ENCODE measurements at regions not wholly inside any gene's neighbourhood (a gene's known extent, or its start where the extent isn't known, plus 50 kb on each side); places are given as distances from the start of the nearest gene placed in this dataset.

DNA sequence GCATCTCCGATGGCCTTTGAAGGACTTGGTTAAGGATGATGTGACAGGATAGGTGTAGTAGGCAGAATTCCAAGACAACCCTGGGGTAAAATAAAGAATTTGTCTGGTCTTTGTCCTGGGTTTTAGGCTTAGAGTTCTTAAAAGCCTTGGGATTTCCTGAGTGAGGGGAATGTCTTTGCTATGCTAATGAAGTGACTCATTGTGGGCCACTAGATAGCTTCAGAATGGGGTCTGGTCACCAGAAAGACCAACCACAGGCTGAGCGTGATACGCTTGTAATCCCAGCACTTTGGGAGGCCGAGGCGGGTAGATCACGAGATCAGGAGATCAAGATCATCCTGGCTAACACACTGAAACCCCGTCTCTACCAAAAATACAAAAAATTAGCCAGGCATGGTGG is 182.8 kb upstream of the TOX3 start:
- Mint-ChIP-seq H3K27me3 (ENCODE audit: low read depth) (no peaks in the 10 kb centered on the region), H3K27ac (no peak overlapping the region), H3K36me3 (ENCODE audit: insufficient read depth in 2 of 2) (no peaks in the 10 kb centered on the region), H3K9me3 (peaks cover 1 to 2% of the 10 kb centered on the region in 2 donors), H3K4me1 (ENCODE audit: low read depth) (no peaks in the 10 kb centered on the region), H3K4me3 (no peak overlapping the region)
- no peak for ATAC-seq (replicated peaks in 1 of 2)
- DNase-seq = no peak

DNA sequence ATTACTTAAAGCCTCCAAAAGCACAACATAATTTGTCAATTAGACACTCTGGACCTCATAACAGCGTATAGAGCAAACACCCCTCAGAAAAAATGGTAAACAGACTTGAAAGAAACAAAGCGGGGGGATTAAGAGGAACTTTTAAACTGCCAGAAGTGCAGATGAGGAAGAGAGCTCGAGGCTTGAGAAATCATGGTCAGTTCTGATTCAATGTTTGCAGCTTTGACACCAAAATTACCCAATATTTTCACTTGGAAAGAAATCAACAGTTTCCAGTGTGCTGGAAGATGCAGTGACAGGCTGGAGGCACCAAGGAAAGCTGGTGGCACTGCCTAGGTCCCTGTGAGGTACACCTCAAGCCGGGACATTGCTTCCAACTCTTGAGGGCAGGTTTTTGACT is 180.9 kb upstream of the TOX3 start:
- no peak for ATAC-seq (replicated peaks in 1 of 2)

DNA sequence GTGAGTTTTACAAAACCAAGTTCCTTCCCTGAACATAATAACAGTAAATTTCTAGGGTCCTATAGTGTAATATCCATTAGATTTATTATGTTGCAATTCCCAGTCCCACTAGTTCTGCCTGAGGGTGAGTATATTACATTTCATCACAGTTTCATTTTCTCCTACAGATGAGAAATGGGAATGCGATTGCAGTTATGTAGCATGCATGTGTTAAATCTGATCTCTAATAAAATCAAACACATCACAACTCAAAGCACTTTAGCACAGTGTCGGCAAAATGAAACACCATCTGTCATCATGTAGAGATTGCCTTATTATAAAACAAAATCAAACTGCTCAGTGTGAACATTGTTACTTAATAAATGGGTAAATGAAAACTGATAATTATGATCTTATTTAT is 180.5 kb upstream of the TOX3 start:
- H3K27me3 Mint-ChIP-seq (ENCODE audit: low read depth) = no peaks in the 10 kb centered on the region
- no peak for DNase-seq
- no peak overlapping the region for H3K4me3 Mint-ChIP-seq
- H3K9me3 Mint-ChIP-seq = peaks cover 1 to 2% of the 10 kb centered on the region in 2 donors
- no peaks in the 10 kb centered on the region for H3K4me1 Mint-ChIP-seq (ENCODE audit: low read depth)
- no peaks in the 10 kb centered on the region for H3K36me3 Mint-ChIP-seq (ENCODE audit: insufficient read depth in 2 of 2)
- no peak for ATAC-seq (replicated peaks in 1 of 2)
- H3K27ac Mint-ChIP-seq = no peak overlapping the region

More for the DNA sequence above, 180.9 kb upstream of the TOX3 start:
- no peak for DNase-seq
- H3K27me3 Mint-ChIP-seq (ENCODE audit: low read depth) = no peaks in the 10 kb centered on the region
- no peak overlapping the region for H3K27ac Mint-ChIP-seq
- no peaks in the 10 kb centered on the region for H3K36me3 Mint-ChIP-seq (ENCODE audit: insufficient read depth in 2 of 2)
- H3K4me3 Mint-ChIP-seq = no peak overlapping the region
- H3K4me1 Mint-ChIP-seq (ENCODE audit: low read depth) = no peaks in the 10 kb centered on the region
- peaks cover 1 to 2% of the 10 kb centered on the region in 2 donors for H3K9me3 Mint-ChIP-seq

DNA sequence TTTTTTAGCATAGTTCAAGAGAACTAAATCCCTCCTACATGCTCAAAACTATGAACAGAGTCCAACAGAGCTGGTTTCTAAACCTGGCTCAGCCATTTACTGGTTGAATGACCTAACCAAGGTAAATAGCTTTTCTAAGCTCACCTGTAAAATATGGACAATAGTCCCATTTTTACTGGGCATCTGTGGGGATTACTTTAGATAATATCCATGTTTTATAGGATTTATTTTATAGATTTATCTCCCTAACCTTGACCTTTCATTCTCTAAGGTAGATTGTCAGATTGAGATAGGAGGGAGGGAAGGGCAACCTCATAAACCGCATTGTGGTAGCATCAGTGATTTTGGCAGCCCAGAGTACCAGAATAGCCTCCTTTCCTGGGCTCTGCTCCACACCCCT is 178.5 kb upstream of the TOX3 start:
- no peak for ATAC-seq (replicated peaks in 1 of 2)
- Mint-ChIP-seq H3K4me1 (ENCODE audit: low read depth) (no peaks in the 10 kb centered on the region), H3K27ac (no peak overlapping the region), H3K36me3 (ENCODE audit: insufficient read depth in 2 of 2) (no peaks in the 10 kb centered on the region), H3K9me3 (peaks cover 2 to 5% of the 10 kb centered on the region in 2 donors), H3K4me3 (no peak overlapping the region), H3K27me3 (ENCODE audit: low read depth) (no peaks in the 10 kb centered on the region)
- DNase-seq = no peak

DNA sequence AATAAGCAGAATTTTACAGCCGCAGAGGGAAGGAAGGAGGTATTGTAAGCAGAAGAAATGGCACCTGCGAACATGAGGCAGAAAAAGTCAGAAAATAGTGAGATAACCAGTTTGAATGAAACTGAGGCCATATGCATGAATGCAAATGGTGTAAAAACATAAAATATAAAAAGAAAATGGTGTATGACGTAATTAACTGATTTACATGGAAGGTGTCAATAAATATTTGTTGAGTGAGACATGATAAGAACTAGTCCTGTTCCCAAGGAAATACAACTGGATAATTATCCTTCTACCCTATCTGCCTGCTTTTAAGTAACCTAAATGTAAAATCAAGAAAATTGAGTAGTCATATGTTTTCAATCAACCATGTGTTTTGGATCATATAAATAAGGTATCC is 178.1 kb upstream of the TOX3 start:
- Mint-ChIP-seq H3K4me3 (no peak overlapping the region), H3K4me1 (ENCODE audit: low read depth) (no peaks in the 10 kb centered on the region), H3K27ac (no peak overlapping the region), H3K9me3 (peaks cover 2 to 5% of the 10 kb centered on the region in 2 donors), H3K27me3 (ENCODE audit: low read depth) (no peaks in the 10 kb centered on the region), H3K36me3 (ENCODE audit: insufficient read depth in 2 of 2) (no peaks in the 10 kb centered on the region)
- no peak for DNase-seq
- ATAC-seq (replicated peaks in 1 of 2) = no peak

DNA sequence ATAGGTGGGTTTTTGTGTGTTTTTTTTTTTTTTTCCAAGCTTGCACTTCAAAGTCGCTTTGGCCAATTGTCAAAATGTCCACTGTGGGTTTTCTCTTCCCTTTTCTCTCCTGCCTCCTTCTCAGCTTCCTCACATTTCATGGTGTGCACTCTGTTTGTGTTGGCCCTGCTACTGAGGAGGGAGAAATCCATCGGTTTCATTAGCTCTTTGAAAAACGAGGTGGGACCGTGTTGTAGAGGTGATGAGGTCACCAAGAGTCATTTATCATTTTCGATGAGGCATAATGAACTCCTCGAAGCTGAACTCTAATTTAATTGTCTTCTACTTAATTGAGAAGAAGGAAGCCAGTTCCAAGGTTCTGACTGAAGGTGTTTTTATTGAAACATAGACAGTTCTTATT is 174.4 kb upstream of the TOX3 start:
- Mint-ChIP-seq H3K4me3 (no peak overlapping the region), H3K36me3 (ENCODE audit: insufficient read depth in 2 of 2) (no peaks in the 10 kb centered on the region), H3K9me3 (peaks cover 5 to 9% of the 10 kb centered on the region in 2 donors), H3K27me3 (ENCODE audit: low read depth) (no peaks in the 10 kb centered on the region), H3K27ac (no peak overlapping the region), H3K4me1 (ENCODE audit: low read depth) (no peaks in the 10 kb centered on the region)
- ATAC-seq (replicated peaks in 1 of 2) (no peak), DNase-seq (no peak)

DNA sequence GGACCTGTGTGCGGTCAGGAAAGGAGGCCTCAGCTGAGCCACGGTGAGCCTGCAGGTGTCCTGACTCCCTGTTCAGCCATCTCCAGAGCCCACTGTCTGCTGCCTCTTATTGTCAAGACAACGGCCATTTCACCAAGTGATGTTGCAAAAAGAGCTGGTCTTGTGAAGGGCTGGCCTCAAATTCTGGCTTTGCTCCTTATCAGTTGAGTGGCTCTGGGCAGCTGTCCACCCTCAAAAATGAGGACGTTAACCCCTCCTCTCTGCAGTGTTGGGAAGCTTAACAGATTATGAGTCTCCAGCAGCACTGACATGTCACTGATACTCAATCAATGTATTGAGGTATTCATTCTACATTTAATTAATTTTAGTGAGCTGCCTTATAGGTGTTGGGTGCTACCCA is 171.1 kb upstream of the TOX3 start:
- Mint-ChIP-seq H3K4me3 (no peak overlapping the region), H3K4me1 (ENCODE audit: low read depth) (no peaks in the 10 kb centered on the region), H3K9me3 (peaks cover 5 to 9% of the 10 kb centered on the region in 2 donors), H3K27ac (no peak overlapping the region), H3K27me3 (ENCODE audit: low read depth) (no peaks in the 10 kb centered on the region), H3K36me3 (ENCODE audit: insufficient read depth in 2 of 2) (no peaks in the 10 kb centered on the region)
- ATAC-seq (replicated peaks in 1 of 2) = no peak
- no peak for DNase-seq

DNA sequence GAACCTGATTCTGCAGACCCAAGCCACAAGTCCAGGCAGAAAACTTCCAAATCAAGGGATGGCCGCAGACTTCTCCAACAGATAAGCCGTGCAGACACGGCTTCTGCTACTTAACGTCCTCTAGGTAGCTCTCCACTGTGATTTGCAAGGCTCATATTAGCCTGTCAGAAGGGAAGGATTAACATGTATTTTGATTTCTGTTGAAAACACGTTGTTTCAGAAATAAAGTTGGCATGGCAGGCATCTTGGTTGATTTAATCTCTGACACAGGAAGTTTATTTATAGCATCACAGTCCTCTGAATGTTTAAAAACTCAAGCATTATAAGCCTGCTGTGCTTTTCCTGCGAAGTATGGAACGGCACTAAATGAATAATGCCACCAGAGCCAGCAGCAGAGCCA is 166.8 kb upstream of the TOX3 start:
- Mint-ChIP-seq H3K27ac (no peak overlapping the region), H3K4me1 (ENCODE audit: low read depth) (no peaks in the 10 kb centered on the region), H3K9me3 (peaks cover 3 to 8% of the 10 kb centered on the region in 2 donors), H3K4me3 (no peak overlapping the region), H3K36me3 (ENCODE audit: insufficient read depth in 2 of 2) (no peaks in the 10 kb centered on the region), H3K27me3 (ENCODE audit: low read depth) (no peaks in the 10 kb centered on the region)
- DNase-seq (no peak), ATAC-seq (replicated peaks in 1 of 2) (no peak)

DNA sequence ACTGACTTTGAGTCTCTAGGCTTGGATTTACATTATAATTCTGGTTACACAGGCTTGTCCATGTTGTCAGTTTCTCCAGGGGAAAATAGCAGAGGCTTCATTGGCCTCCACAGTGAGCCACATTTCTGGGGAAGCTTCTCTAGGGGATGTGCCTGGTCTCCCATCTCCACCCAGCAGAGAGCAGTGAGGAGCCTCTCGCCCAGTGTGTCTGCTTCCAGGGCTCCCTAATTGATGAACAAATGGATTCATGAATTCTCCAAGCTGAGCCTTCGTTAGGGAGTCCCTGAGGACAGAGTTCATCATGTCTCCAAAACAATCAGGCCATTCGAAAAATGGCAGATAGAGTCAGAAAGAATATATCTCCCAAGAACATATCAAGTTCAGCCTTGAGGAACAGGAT is 162.4 kb upstream of the TOX3 start:
- H3K36me3 Mint-ChIP-seq (ENCODE audit: insufficient read depth in 2 of 2) = no peaks in the 10 kb centered on the region
- no peak for ATAC-seq (replicated peaks in 1 of 2)
- no peaks in the 10 kb centered on the region for H3K4me1 Mint-ChIP-seq (ENCODE audit: low read depth)

DNA sequence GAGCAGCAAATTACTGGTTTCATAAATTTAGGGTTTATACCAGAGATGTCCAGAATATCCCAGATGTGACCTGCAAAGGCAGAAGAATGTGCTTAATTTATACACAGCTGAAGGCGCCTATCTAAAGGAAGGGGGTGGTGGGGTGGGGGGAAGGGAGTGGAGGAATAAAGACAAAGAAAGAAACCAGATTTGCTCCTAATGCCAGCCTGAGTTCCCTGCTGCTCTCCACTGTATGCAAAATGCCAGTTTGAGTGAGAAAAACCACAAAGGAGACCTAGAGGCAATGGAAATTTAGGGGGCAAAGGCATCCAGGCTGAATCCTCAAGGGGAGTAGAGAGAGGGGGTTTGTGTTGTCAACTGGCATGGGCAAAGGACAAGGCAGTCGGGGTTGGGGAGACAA is 161.5 kb upstream of the TOX3 start:
- Mint-ChIP-seq H3K4me3 (no peak overlapping the region), H3K9me3 (peaks cover 5 to 6% of the 10 kb centered on the region in 2 donors), H3K4me1 (ENCODE audit: low read depth) (no peaks in the 10 kb centered on the region), H3K27ac (no peak overlapping the region), H3K27me3 (ENCODE audit: low read depth) (no peaks in the 10 kb centered on the region), H3K36me3 (ENCODE audit: insufficient read depth in 2 of 2) (no peaks in the 10 kb centered on the region)
- ATAC-seq (replicated peaks in 1 of 2) (no peak), DNase-seq (no peak)

More for the DNA sequence above, 162.4 kb upstream of the TOX3 start:
- Mint-ChIP-seq H3K27me3 (ENCODE audit: low read depth) (no peaks in the 10 kb centered on the region), H3K4me3 (no peak overlapping the region), H3K27ac (no peak overlapping the region), H3K9me3 (peaks cover 5 to 6% of the 10 kb centered on the region in 2 donors)
- no peak for DNase-seq

DNA sequence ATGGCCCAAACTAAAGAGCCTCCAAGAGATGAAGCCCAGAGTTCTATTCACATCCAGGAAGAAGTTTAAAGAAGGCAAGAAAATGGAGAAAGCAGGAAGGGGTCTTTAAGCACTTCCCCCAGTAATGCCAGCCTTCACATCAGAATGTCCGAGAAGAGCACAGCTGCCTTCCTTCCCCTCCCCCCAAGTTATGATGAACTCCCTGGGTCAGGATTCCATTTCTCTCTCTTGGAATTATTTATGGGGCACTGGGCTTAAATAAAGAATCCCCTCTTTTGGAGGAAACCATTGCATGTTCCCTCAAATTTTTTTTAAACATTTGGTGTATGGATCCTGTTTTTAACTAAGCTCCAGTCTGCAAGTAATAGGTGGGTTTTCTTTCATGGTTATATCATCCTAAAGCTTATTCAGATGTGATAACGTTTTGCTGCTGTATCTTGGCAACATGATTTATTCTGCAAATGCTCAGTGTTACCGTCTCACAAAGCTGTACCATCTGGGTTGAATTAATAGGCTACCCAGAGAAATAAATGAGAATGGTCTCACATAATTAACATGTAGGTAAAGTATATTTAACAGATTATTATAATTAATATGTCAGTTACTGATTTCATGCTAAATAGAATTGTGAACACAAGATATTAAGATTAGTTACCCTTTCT is 160.9 kb upstream of the TOX3 start:
- no peak for DNase-seq
- no peaks in the 10 kb centered on the region for H3K36me3 Mint-ChIP-seq (ENCODE audit: insufficient read depth in 2 of 2)
- no peak for ATAC-seq (replicated peaks in 1 of 2)
- no peaks in the 10 kb centered on the region for H3K27me3 Mint-ChIP-seq (ENCODE audit: low read depth)
- no peak overlapping the region for H3K4me3 Mint-ChIP-seq
- peaks cover 5 to 6% of the 10 kb centered on the region in 2 donors for H3K9me3 Mint-ChIP-seq
- H3K27ac Mint-ChIP-seq = no peak overlapping the region
- H3K4me1 Mint-ChIP-seq (ENCODE audit: low read depth) = no peaks in the 10 kb centered on the region

DNA sequence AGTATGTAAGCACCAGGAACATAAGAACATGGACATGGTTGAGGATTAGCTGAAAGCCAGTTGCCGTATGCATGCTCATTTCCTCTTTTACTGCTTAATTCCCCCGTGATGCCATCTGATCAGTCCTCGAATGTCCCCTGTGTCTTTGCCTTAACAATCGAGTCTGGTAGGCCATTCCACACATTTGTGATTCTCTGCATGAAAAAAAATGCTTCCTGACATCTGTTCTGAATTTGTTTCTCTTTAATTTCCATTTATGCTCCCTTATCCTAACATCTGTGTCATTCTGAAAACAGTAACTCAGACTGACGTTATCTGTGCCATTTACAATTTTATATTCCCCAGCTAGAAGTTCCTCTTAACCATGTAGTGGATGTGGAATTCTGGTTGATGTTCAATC is 158.2 kb upstream of the TOX3 start:
- no peaks in the 10 kb centered on the region for H3K27me3 Mint-ChIP-seq (ENCODE audit: low read depth)
- H3K4me1 Mint-ChIP-seq (ENCODE audit: low read depth) = no peaks in the 10 kb centered on the region
- no peaks in the 10 kb centered on the region for H3K36me3 Mint-ChIP-seq (ENCODE audit: insufficient read depth in 2 of 2)
- DNase-seq (no peak), ATAC-seq (replicated peaks in 1 of 2) (no peak)
- peaks cover 3 to 6% of the 10 kb centered on the region in 2 donors for H3K9me3 Mint-ChIP-seq
- H3K4me3 Mint-ChIP-seq = no peak overlapping the region
- H3K27ac Mint-ChIP-seq = no peak overlapping the region

DNA sequence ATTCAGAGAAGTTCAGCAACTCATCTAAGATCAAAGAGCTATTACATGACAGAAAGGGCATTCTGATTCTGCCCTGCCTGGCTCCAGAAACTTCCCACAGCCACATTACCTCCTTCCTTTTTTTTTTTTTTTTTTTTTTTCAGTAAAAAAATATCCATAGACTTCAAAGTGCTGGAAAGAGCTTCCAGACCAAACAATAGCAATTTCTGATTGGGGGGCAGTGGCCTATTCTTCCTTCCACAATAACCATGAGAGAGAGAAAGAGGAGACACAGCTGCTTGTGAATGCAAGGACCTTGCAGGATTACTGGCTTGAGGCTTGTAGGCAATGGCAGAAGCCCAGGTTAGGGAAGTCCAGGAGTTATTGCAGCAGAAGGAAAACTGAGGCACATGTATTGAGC is 151.0 kb upstream of the TOX3 start:
- Mint-ChIP-seq H3K4me1 (ENCODE audit: low read depth) (no peaks in the 10 kb centered on the region), H3K27me3 (ENCODE audit: low read depth) (no peaks in the 10 kb centered on the region), H3K9me3 (peaks cover 9 to 11% of the 10 kb centered on the region in 2 donors), H3K36me3 (ENCODE audit: insufficient read depth in 2 of 2) (peaks cover 1 to 5% of the 10 kb centered on the region in 2 donors), H3K4me3 (no peak overlapping the region), H3K27ac (no peak overlapping the region)
- ATAC-seq (replicated peaks in 1 of 2) (no peak), DNase-seq (no peak)

DNA sequence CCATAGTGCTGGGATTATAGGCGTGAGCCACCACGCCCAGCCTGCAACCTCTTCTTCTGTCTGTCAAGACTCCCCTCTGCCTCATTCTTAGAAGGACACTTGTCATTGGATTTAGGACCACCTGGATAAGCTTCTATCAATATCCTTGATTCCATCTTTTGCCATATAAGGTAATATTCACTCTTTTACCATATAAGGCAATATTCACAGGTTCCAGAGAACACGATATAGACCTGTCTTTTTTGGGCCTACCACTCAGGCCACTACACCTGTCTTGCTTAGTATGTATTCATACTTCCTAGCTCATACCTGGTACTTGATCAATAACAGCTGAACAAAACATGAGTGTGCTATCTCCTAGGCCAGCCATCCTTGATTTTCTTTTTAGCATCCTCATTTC is 149.2 kb upstream of the TOX3 start:
- Mint-ChIP-seq H3K4me1 (ENCODE audit: low read depth) (no peaks in the 10 kb centered on the region), H3K36me3 (ENCODE audit: insufficient read depth in 2 of 2) (peaks cover 1 to 5% of the 10 kb centered on the region in 2 donors), H3K9me3 (peaks cover 9 to 11% of the 10 kb centered on the region in 2 donors), H3K27me3 (ENCODE audit: low read depth) (no peaks in the 10 kb centered on the region), H3K4me3 (no peak overlapping the region), H3K27ac (no peak overlapping the region)
- DNase-seq (no peak), ATAC-seq (replicated peaks in 1 of 2) (no peak)

Measured in activated T-cell treated with anti-CD3 and anti-CD28 coated beads, Interleukin-2, amount 50 U/mL, for 72 hours (primary cell).